Activated CD4-positive, CD25-positive, alpha-beta regulatory T cell (primary cell): ENCODE measurements at regions not wholly inside any gene's neighbourhood (a gene's known extent, or its start where the extent isn't known, plus 50 kb on each side); places are given as distances from the start of the nearest gene placed in this dataset.

Experiments used
- DNase-seq, 4 experiments: peaks; one replicate each; lab custom pipeline; 2025; lab: John Stamatoyannopoulos, UW

GRCh38 chr2:37782155-37782673 lies 110.8 kb upstream of the CDC42EP3 start:
- DNase-seq = no peak

DNA sequence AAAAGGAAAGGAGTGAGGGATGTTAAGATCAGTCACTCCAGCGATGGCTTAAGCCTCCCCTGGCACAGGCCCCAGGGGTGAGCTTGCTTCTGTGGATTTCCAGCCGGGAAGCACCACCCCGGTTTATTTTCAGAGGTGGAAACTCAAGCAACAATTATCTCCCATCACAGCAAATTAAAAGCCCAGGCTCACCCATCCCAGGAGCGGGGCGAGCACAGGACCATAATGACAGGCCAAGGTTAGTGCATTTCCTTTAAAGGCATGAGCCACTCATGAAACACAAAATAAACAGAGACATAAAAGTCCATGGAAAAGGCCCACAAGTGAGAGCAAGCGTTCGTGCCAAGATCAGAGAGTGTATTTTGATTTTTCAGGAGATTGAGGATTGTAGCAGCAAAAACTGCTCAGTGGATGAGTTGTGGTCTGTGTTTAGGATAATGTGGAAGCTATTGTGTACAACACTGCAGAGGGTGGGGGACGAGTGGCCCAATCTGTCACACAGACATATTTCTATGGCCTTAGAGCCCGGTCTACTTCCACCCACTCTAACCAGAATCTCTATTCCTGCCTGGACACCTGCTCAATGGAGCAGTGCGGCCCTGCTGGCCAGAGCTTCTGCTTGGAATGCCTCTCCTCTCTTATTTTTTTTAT lies 111.4 kb upstream of the CDC42EP3 start:
- no peak for DNase-seq

GRCh38 chr2:37783545-37783944 lies 112.1 kb upstream of the CDC42EP3 start:
- DNase-seq = no peak

DNA sequence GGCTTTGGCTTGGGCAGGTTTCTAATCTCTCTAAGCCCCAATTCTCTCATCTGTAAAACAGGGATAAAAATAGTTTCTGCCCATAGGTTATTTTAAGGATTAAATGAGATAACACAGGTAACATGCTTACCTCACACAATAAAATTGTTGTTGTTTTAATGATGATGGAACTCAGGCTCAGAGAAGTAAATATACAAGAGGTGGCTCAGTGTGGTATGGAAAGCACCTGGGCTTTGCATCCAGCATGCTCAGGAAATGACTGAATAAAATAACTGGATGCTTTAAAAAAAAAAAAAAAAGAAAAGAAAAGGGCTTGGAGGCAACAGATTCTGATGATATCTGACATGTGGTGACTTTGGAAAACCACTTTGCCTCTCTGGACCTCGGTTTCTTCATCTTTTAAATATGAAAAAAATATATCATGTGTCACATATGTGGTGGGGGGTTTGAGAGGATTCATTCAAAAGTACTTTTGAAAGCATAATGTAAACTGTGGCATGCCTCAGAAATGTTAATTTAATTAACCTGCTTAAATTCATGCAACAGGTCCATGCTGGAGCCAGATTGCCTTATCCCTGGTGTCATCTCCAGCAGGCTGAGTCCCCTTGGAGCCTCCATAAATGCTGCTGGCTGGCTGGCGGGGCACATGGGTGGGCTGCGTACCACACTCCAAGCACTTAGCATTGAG lies 112.8 kb upstream of the CDC42EP3 start:
- DNase-seq = no peak

DNA sequence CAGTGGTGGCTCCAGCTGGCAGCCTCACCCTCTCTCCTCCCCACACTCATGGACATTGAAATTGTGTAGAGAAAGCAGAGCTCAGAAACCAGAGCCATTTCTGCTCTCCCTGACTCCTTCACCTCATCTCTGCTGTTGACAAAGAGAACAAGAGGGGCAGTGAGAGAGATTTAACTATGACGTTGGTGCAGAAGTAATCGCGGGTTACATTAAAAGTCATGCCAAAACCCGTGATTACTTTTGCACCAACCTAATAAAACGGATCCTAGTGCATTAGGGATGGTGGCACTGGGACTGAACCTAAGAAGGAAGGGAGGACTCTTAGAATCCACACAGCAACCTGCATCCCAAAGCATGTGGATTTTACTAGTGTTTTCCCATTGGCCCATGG lies 113.3 kb upstream of the CDC42EP3 start:
- no peak for DNase-seq

GRCh38 chr2:37786191-37786698 lies 114.8 kb upstream of the CDC42EP3 start:
- DNase-seq = no peak

- no peak for DNase-seq
Observed at GRCh38 chr2:37786854-37787253, 115.4 kb upstream of the CDC42EP3 start.

GRCh38 chr2:37788602-37789209 lies 117.3 kb upstream of the CDC42EP3 start:
- DNase-seq = no peak

GRCh38 chr2:37790019-37790418 lies 118.6 kb upstream of the CDC42EP3 start:
- DNase-seq = no peak

- DNase-seq = no peak
Observed at GRCh38 chr2:37790462-37790861, 119.0 kb upstream of the CDC42EP3 start.

DNA sequence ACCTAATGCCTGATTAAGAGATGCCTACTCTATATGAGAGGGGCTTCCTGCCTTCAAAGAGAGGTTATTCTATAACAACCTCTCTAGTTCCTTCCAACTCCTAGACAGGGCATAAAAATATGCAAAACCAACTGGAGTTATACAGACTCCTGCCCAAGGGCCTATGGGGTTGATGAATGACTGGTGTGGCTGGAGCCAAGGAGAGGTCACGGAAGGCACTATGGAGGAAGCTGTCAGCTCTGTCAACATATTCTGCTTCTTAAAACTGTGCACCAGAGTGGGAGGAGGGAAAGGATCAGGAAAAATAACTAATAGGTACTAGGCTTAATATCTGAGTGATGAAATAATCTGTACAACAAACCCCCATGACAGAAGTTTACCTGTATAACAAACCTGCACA lies 120.9 kb upstream of the CDC42EP3 start:
- no peak for DNase-seq

- DNase-seq = no peak
Observed at GRCh38 chr2:37793004-37793403, 121.6 kb upstream of the CDC42EP3 start.

DNA sequence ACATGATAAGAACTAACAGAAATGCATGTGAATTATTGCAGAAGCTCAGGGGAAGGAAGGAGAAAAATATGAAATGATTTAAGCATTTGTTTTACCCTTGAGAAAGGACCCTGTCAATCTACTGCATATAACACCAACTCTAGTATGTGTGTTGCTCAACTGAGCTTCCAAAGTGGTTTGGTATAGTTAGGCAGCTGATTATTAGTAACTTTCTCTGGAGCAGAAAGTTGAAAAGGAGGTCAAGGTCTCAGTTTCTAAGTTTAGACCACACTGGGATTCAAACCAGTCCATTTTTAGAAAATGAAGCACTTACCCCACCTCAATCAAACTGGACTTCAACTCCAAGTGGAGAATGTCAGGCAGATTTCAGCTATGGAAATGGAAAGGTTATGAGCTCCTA lies 123.3 kb upstream of the CDC42EP3 start:
- DNase-seq = no peak

DNA sequence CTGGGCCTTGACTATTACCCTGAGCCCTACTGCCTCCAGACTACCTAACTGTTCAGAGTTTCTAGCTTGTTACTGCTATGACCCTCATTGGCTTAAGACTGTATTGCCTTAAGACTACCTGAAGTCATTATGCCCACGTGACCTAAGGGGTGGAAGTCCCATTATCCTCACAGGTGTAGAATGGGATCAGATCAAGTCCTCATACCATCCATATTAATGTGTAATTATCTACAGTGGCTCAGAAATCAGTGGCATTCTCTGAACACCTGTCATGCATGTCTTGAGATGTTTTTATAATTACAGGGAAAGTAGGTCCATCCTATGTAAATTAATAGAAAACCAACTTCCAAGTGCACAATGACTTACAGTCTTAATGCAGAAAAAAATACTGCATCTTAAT lies 124.0 kb upstream of the CDC42EP3 start:
- no peak for DNase-seq

DNA sequence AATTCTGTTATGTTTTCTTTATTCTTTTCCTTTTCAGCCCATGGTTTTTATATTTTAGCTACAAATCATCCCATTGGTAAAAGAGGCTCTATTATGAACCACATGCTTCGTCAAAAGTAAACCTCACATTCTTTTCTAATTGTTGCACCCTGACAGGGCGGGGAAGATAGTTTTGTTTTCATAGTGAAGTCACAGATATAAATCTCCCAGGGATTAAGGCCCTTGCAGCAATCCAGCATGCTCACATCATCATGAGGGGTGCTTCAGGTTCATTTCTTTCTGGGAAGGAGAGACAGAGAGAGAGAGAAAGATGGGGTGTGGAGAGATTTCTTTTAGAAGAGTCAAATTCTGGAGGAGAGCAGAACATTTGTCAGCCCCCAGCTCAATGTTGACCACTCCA lies 124.5 kb upstream of the CDC42EP3 start:
- no peak for DNase-seq

GRCh38 chr2:37796481-37796880 lies 125.0 kb upstream of the CDC42EP3 start:
- DNase-seq = no peak

DNA sequence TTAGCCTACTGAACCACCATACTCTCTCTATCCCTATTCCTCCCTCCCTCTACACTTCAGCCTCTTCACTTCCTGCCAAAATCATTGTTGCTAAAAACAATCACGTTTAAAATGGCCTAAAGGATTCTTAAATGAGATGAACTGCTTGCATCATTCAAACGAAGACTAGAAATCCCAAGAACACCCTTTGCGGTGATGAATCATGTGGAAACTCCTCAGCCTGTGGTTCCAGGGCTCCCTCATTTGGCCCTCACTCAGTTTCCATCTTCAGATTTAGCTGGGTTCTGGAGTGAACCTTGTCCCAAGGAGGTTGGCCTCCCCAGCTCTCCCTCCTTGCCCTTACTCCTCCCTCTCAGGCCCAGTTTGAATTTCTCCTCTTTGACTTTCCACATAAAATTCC lies 125.6 kb upstream of the CDC42EP3 start:
- no peak for DNase-seq

DNA sequence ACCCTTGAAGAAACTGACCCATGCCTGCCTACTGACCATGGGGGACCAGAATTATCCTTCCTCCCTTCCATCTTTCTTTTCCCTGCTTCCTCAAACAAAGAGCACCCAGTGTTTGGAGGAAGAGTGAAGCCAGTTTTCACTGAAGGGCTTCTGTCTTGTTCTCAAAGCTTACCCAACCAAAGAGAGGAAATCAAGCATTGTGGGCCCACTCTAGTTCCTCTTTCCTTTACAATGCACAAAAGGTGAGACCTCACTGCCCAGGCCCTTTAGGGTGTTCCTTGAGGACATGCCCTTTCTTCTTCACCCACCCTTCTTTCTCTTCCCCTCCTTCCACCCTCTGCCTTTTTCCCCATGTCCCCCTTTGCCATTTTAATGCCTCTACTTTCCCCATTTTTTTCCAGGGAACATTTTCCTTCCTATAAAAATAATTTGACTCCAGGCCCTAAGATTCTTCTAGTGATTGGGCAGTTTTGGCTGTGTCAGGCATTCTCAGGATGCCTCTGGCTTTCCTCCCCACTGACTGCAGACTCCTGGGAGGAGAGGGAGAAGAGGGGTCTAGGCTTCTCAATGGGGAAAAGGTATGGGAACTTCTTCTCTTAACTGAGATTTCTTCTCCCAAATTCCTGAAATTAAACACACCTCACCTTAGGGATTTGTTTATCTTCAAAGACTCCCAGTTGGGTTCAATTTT lies 126.6 kb upstream of the RMDN2 start:
- no peak for DNase-seq

DNA sequence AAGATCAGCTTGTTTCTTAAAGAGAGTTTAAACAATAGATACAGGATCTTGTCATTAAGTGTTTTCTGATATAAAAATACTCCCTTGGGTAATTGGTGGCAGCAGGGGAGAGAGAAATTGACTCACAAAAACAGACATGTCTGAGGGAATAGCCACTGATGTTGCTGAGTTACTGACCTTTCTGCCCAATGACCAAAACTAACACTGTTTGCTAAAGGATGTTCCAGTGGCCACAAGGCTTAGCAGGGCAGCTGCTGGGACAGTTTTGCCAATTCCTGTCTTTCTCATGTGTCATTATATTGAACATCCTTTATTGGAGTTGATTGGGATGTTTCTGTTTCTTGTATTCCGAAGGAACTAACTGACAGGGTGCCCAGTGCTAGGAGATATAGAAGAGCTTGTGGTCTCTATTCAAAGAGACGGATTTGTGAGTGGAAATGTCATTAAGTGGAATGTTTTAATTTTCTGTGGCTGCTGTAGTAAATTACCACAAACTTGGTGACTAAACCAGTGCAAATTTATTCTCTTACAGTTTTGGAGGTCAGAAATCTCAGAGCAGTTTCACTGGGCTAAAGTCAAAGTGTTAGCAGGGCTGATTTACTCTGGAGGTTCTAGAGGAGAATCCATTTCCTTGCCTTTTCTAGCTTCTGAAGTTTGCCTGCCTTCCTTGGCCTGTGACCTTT lies 124.8 kb upstream of the RMDN2 start:
- no peak for DNase-seq

DNA sequence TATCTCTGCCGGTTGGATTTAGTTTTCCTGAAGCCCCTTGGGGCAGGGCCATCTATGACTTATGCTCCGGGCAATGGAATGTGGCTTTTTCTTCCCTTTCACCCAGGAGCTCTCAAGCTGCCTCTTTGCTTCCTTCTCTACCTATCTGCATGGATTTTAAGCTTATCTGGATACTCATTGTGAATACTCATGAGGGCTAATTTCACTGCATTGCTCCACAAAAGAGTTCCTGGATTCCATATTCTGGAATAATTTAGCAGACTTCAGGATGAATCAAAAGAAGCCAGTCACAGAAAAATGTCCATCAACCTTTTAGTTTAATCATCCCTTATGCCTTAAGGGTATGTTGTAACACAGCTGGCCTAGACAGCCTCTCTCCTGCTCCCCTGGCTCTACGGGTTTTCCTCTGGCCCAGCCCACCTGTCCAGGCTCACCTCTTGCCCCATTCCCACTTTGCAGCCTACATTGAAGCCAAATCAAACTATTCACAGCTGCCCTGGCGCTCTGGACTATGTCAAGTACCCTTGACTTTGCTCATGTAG lies 122.8 kb upstream of the RMDN2 start:
- no peak for DNase-seq

GRCh38 chr2:37802899-37803379 lies 122.1 kb upstream of the RMDN2 start:
- DNase-seq = no peak
